Mammary epithelial cell (primary cell): ENCODE measurements at regions not wholly inside any gene's neighbourhood (a gene's known extent, or its start where the extent isn't known, plus 50 kb on each side); places are given as distances from the start of the nearest gene placed in this dataset.

Experiments used
- EZH2 ChIP-seq: IDR thresholded peaks from 2 replicates; pipeline ENCODE4 v1.6.1; 2012; ENCODE audit warnings: low read length, inconsistent platforms, borderline replicate concordance
- TF ChIP-seq, protein P1 (sequence below), 2 donors: IDR thresholded peaks in 1 of 2; conservative IDR thresholded peaks in 1 of 2; 2 replicates each; pipeline ENCODE4 v1.5.1; 2011 to 2012; ENCODE audit warnings: inconsistent platforms in 2 of 2, low read length in 2 of 2, mild to moderate bottlenecking in 2 of 2, control low read depth in 1 of 2, low read depth in 1 of 2; ENCODE audit not compliant: insufficient read depth in 1 of 2; ENCODE audit errors: extremely low read depth in 1 of 2

DNA sequence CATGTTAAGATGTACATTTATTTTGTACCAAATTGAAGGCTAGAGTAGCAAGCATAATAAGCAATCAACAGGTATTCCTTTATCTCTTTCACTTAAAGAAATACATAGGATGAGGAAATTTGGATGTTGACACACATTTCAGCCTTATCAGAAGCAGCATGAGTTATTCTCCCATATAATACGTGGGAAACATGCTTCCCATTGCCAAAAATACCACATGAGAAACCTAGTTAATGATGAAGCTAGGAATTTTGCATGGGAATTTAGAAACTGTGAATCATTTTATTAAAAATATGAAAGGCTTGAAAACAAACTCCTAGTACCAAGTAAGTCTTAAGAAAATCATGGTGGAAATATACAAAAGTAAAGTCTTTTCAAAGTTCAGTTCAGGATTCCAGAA, 751.8 kb downstream of the TSN start:
- TF ChIP-seq, protein P1, sequence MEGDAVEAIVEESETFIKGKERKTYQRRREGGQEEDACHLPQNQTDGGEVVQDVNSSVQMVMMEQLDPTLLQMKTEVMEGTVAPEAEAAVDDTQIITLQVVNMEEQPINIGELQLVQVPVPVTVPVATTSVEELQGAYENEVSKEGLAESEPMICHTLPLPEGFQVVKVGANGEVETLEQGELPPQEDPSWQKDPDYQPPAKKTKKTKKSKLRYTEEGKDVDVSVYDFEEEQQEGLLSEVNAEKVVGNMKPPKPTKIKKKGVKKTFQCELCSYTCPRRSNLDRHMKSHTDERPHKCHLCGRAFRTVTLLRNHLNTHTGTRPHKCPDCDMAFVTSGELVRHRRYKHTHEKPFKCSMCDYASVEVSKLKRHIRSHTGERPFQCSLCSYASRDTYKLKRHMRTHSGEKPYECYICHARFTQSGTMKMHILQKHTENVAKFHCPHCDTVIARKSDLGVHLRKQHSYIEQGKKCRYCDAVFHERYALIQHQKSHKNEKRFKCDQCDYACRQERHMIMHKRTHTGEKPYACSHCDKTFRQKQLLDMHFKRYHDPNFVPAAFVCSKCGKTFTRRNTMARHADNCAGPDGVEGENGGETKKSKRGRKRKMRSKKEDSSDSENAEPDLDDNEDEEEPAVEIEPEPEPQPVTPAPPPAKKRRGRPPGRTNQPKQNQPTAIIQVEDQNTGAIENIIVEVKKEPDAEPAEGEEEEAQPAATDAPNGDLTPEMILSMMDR (conservative IDR thresholded peaks at IDR 0.05 in 1 of 2, IDR thresholded peaks at IDR 0.05 in 1 of 2; ENCODE audit: extremely low read depth in 1 of 2, insufficient read depth in 1 of 2, low read depth in 1 of 2, low read length in 2 of 2): no peak
- no peak for TF ChIP-seq EZH2
